GM21723 (cell line): ENCODE measurements at regions not wholly inside any gene's neighbourhood (a gene's known extent, or its start where the extent isn't known, plus 50 kb on each side); places are given as distances from the start of the nearest gene placed in this dataset.

Experiments used
- ATAC-seq: cut with Tn5 transposase; IDR thresholded peaks from one replicate; pipeline ENCODE4 v1.9.1; 2021; ENCODE audit warnings: mild to moderate bottlenecking, moderate library complexity; ENCODE audit not compliant: unreplicated experiment

GRCh38 chr4:142960867-142961644 is 115.0 kb upstream of the INPP4B start:
- no peak for ATAC-seq

GRCh38 chr4:142961866-142962265 is 115.8 kb upstream of the INPP4B start:
- ATAC-seq: no peak

GRCh38 chr4:142974328-142974727 is 128.2 kb upstream of the INPP4B start:
- ATAC-seq: no peak

GRCh38 chr4:142975618-142976017 is 129.5 kb upstream of the INPP4B start:
- ATAC-seq: no peak

GRCh38 chr4:142976482-142976881 is 130.4 kb upstream of the INPP4B start:
- no peak for ATAC-seq

GRCh38 chr4:142977182-142977581 is 131.1 kb upstream of the INPP4B start:
- ATAC-seq: no peak

- no peak for ATAC-seq
Observed at GRCh38 chr4:142983065-142983464, 137.0 kb upstream of the INPP4B start.

GRCh38 chr4:142983589-142983988 is 137.5 kb upstream of the INPP4B start:
- no peak for ATAC-seq

GRCh38 chr4:142984871-142985585 is 138.9 kb upstream of the INPP4B start:
- no peak for ATAC-seq

GRCh38 chr4:143016171-143016570 is 168.5 kb upstream of the USP38 start:
- no peak for ATAC-seq

- ATAC-seq: no peak
Observed at GRCh38 chr4:143017210-143017609, 167.5 kb upstream of the USP38 start.

- ATAC-seq: no peak
Observed at GRCh38 chr4:143019351-143019750, 165.4 kb upstream of the USP38 start.

- peak; percentile 85 for ATAC-seq
Observed at GRCh38 chr4:143021384-143021783, 163.3 kb upstream of the USP38 start.

GRCh38 chr4:143023239-143023918 is 161.3 kb upstream of the USP38 start:
- no peak for ATAC-seq

- peak; percentile 47 for ATAC-seq
Observed at GRCh38 chr4:143025081-143025704, 159.5 kb upstream of the USP38 start.

GRCh38 chr4:143026459-143027170 is 158.1 kb upstream of the USP38 start:
- no peak for ATAC-seq

GRCh38 chr4:143035661-143036060 is 149.1 kb upstream of the USP38 start:
- no peak for ATAC-seq

GRCh38 chr4:143036443-143036842 is 148.3 kb upstream of the USP38 start:
- ATAC-seq: no peak

- ATAC-seq: no peak
Observed at GRCh38 chr4:143046454-143046853, 138.3 kb upstream of the USP38 start.

- no peak for ATAC-seq
Observed at GRCh38 chr4:143046906-143047305, 137.8 kb upstream of the USP38 start.

- ATAC-seq: no peak
Observed at GRCh38 chr4:143054971-143055370, 129.7 kb upstream of the USP38 start.
